PC-9 (cell line): ENCODE measurements at regions not wholly inside any gene's neighbourhood (a gene's known extent, or its start where the extent isn't known, plus 50 kb on each side); places are given as distances from the start of the nearest gene placed in this dataset.

Experiments
- EZH2 ChIP-seq: fragments of 200-600 bp; sonication (generic); IDR thresholded peaks from 2 replicates; pipeline ENCODE4 v1.8.0; 2017; ENCODE audit warnings: antibody characterized with exemption, low read depth
- TF ChIP-seq, protein P1 (sequence below): fragments of 200-600 bp; sonication (generic); conservative IDR thresholded peaks from 2 replicates; pipeline ENCODE4 v1.6.1; 2017; ENCODE audit warnings: mixed run types, antibody characterized with exemption, mild to moderate bottlenecking, moderate library complexity

DNA sequence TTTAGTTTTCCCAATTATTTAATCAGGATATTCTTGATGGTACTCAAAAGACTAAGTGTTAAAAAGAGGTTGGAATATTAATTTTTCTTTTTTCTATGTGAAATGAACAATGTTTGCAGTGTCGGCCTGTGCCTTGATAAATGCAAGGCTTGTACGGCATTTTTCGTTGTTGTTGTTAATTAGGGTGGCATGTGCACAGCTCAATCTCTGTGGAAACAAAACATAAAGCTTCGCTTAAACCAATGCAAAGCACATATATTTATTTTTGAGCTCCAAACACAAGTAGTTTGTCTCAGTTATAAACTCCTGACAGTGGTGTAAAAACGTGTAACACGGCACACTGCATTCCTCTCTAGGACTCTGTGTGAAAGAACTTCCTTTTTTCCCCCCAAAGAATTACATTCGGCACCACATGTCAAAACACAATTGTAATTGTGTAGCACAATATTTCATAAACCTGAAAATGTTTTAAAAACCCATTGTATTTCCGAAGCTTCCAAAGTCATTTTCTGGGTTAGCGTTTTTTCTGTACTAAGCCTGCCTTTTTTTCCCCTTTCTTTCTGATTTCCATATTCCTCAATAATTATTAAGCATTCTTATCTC is 498.0 kb downstream of the VRK1 start:
- TF ChIP-seq, protein P1, sequence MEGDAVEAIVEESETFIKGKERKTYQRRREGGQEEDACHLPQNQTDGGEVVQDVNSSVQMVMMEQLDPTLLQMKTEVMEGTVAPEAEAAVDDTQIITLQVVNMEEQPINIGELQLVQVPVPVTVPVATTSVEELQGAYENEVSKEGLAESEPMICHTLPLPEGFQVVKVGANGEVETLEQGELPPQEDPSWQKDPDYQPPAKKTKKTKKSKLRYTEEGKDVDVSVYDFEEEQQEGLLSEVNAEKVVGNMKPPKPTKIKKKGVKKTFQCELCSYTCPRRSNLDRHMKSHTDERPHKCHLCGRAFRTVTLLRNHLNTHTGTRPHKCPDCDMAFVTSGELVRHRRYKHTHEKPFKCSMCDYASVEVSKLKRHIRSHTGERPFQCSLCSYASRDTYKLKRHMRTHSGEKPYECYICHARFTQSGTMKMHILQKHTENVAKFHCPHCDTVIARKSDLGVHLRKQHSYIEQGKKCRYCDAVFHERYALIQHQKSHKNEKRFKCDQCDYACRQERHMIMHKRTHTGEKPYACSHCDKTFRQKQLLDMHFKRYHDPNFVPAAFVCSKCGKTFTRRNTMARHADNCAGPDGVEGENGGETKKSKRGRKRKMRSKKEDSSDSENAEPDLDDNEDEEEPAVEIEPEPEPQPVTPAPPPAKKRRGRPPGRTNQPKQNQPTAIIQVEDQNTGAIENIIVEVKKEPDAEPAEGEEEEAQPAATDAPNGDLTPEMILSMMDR: no peak
- no peak for TF ChIP-seq EZH2
